ENCODE measurements at regions not wholly inside any gene's neighbourhood (a gene's known extent, or its start where the extent isn't known, plus 50 kb on each side); places are given as distances from the start of the nearest gene placed in this dataset.

- TF ChIP-seq TCF12 (IDR thresholded peaks at IDR 0.05) (no peak), MXI1 (IDR thresholded peaks at IDR 0.05; ENCODE audit: low read depth, low read length) (no peak), EZH2phosphoT487 (IDR thresholded peaks at IDR 0.05; ENCODE audit: borderline replicate concordance, low read depth) (no peak), REST (IDR thresholded peaks at IDR 0.05; ENCODE audit: low read depth, low read length) (no peak), CTCF (IDR thresholded peaks at IDR 0.05) (no peak), RAD21 (IDR thresholded peaks at IDR 0.05; ENCODE audit: low read length) (no peak), MEF2A (IDR thresholded peaks at IDR 0.05; ENCODE audit: borderline replicate concordance, low read depth) (no peak), POLR2AphosphoS5 (IDR thresholded peaks at IDR 0.05; ENCODE audit: low read depth, low read length) (no peak), RXRA (IDR thresholded peaks at IDR 0.05; ENCODE audit: borderline replicate concordance, low read depth) (no peak), GABPA (IDR thresholded peaks at IDR 0.05; ENCODE audit: low read depth) (no peak), NRF1 (IDR thresholded peaks at IDR 0.05; ENCODE audit: low read depth, low read length) (no peak), EP300 (IDR thresholded peaks at IDR 0.05; ENCODE audit: borderline replicate concordance in 1 of 2, low read depth in 1 of 2, low read length in 1 of 2) (no peak), ZBTB33 (IDR thresholded peaks at IDR 0.05; ENCODE audit: borderline replicate concordance, low read depth) (no peak), MAX (IDR thresholded peaks at IDR 0.05; ENCODE audit: low read depth) (no peak)
Observed at GRCh38 chr9:84061613-84062193, 81.1 kb downstream of the RMI1 start.

Measured in SK-N-SH (cell line).